HG02610 (cell line): ENCODE measurements at regions not wholly inside any gene's neighbourhood (a gene's known extent, or its start where the extent isn't known, plus 50 kb on each side); places are given as distances from the start of the nearest gene placed in this dataset.

Source experiments
- ATAC-seq: cut with Tn5 transposase; IDR thresholded peaks from one replicate; pipeline ENCODE4 v1.9.1; 2021; ENCODE audit warnings: mild to moderate bottlenecking, moderate library complexity; ENCODE audit not compliant: unreplicated experiment

- no peak for ATAC-seq
Observed at GRCh38 chr15:58294681-58295254, 137.0 kb upstream of the LIPC start.

- no peak for ATAC-seq
Observed at GRCh38 chr15:58295637-58296215, 136.1 kb upstream of the LIPC start.

GRCh38 chr15:58296276-58296675 lies 135.5 kb upstream of the LIPC start:
- ATAC-seq = no peak

GRCh38 chr15:58297639-58298038 lies 134.2 kb upstream of the LIPC start:
- no peak for ATAC-seq

GRCh38 chr15:58298879-58299850 lies 132.6 kb upstream of the LIPC start:
- no peak for ATAC-seq

- no peak for ATAC-seq
Observed at GRCh38 chr15:58302832-58303231, 129.0 kb upstream of the LIPC start.

- no peak for ATAC-seq
Observed at GRCh38 chr15:58303236-58303635, 128.6 kb upstream of the LIPC start.

GRCh38 chr15:58306591-58307312 lies 125.0 kb upstream of the LIPC start:
- ATAC-seq = no peak

- no peak for ATAC-seq
Observed at GRCh38 chr15:58307313-58307961, 124.4 kb upstream of the LIPC start.

- no peak for ATAC-seq
Observed at GRCh38 chr15:58308742-58309355, 122.9 kb upstream of the LIPC start.

- ATAC-seq = no peak
Observed at GRCh38 chr15:58309963-58310928, 121.5 kb upstream of the LIPC start.

GRCh38 chr15:58311556-58311955 lies 120.2 kb upstream of the LIPC start:
- ATAC-seq = no peak

- ATAC-seq = no peak
Observed at GRCh38 chr15:58312031-58312430, 119.8 kb upstream of the LIPC start.

GRCh38 chr15:58313304-58313703 lies 118.5 kb upstream of the LIPC start:
- ATAC-seq = no peak

GRCh38 chr15:58313810-58314592 lies 117.8 kb upstream of the LIPC start:
- ATAC-seq = no peak

- ATAC-seq = no peak
Observed at GRCh38 chr15:58314593-58315216, 117.1 kb upstream of the LIPC start.

- ATAC-seq = no peak
Observed at GRCh38 chr15:58318517-58318916, 113.3 kb upstream of the LIPC start.

- no peak for ATAC-seq
Observed at GRCh38 chr15:58321034-58321433, 110.8 kb upstream of the LIPC start.
